ENCODE measurements at regions not wholly inside any gene's neighbourhood (a gene's known extent, or its start where the extent isn't known, plus 50 kb on each side); places are given as distances from the start of the nearest gene placed in this dataset.

- Mint-ChIP-seq H3K27ac (0 out of 2 replicates have a peak overlapping the region, but pooled peaks have one; percentile 6), H3K9me3 (no peaks in the 10 kb centered on the region), H3K4me1 (no peaks in the 10 kb centered on the region), H3K36me3 (ENCODE audit: low read depth) (no peaks in the 10 kb centered on the region), H3K4me3 (no peak overlapping the region), H3K27me3 (ENCODE audit: insufficient read depth, low read depth, poor library complexity) (no peaks in the 10 kb centered on the region)
- peak overlapping the region; percentile 56; the same call in 1 of the 2 replicates for H2AFZ ChIP-seq
- TF ChIP-seq EZH2phosphoT487 (IDR thresholded peaks at IDR 0.05; ENCODE audit: unreplicated experiment) (no peak), STAT1 (IDR thresholded peaks at IDR 0.05; ENCODE audit: unreplicated experiment) (no peak)
- peaks cover 8% of the 10 kb centered on the region for H3K9me2 ChIP-seq (ENCODE audit: insufficient read depth)
- DNase-seq (ENCODE audit: low spot score) (no peak), ATAC-seq (no peak)
- H3K36me3 ChIP-seq (ENCODE audit: insufficient read depth), result no peaks in the 10 kb centered on the region
- H3F3A ChIP-seq (replicated peaks; ENCODE audit: low read depth), result no peaks in the 10 kb centered on the region
- no peak overlapping the region for H3K27ac ChIP-seq (ENCODE audit: low read depth)
- no peaks in the 10 kb centered on the region for H3K4me1 ChIP-seq (ENCODE audit: insufficient read depth)
- no peaks in the 10 kb centered on the region for H3K79me2 ChIP-seq (replicated peaks; ENCODE audit: insufficient read depth)
- no peaks in the 10 kb centered on the region for H4K20me1 ChIP-seq (replicated peaks; ENCODE audit: insufficient read depth)
- H3K4me3 ChIP-seq, result no peak overlapping the region
- no peak overlapping the region for H3K4me2 ChIP-seq
- H3K27me3 ChIP-seq (ENCODE audit: insufficient read depth), result no peaks in the 10 kb centered on the region
Observed at GRCh38 chr4:104979083-104979760, 167.5 kb upstream of the TET2 start.

- Histone ChIP-seq H3F3A (replicated peaks; ENCODE audit: low read depth) (no peaks in the 10 kb centered on the region), H3K4me3 (no peak overlapping the region), H2AFZ (no peak overlapping the region), H3K27me3 (ENCODE audit: insufficient read depth) (no peaks in the 10 kb centered on the region), H3K79me2 (replicated peaks; ENCODE audit: insufficient read depth) (no peaks in the 10 kb centered on the region), H3K4me2 (no peak overlapping the region), H3K27ac (ENCODE audit: low read depth) (no peak overlapping the region), H4K20me1 (replicated peaks; ENCODE audit: insufficient read depth) (no peaks in the 10 kb centered on the region), H3K9me2 (ENCODE audit: insufficient read depth) (peaks cover 8% of the 10 kb centered on the region), H3K36me3 (ENCODE audit: insufficient read depth) (no peaks in the 10 kb centered on the region), H3K4me1 (ENCODE audit: insufficient read depth) (no peaks in the 10 kb centered on the region)
- Mint-ChIP-seq H3K4me1 (no peaks in the 10 kb centered on the region), H3K9me3 (no peaks in the 10 kb centered on the region), H3K36me3 (ENCODE audit: low read depth) (no peaks in the 10 kb centered on the region), H3K27me3 (ENCODE audit: insufficient read depth, low read depth, poor library complexity) (peaks cover 3% of the 10 kb centered on the region), H3K4me3 (no peak overlapping the region), H3K27ac (no peak overlapping the region)
- DNase-seq (ENCODE audit: low spot score) (no peak), ATAC-seq (no peak)
- TF ChIP-seq EZH2phosphoT487 (IDR thresholded peaks at IDR 0.05; ENCODE audit: unreplicated experiment) (no peak), ZNF462 (CRISPR knock-in tag; IDR thresholded peaks at IDR 0.05) (no peak), CREB1 (CRISPR knock-in tag; IDR thresholded peaks at IDR 0.05; ENCODE audit: low read depth) (no peak), ETS1 (IDR thresholded peaks at IDR 0.05) (no peak), JUNB (IDR thresholded peaks at IDR 0.05; ENCODE audit: unreplicated experiment) (no peak), ZNF331 (CRISPR knock-in tag; IDR thresholded peaks at IDR 0.05; ENCODE audit: low read depth) (no peak), EZH2 (IDR thresholded peaks at IDR 0.05; ENCODE audit: low read depth, unreplicated experiment) (no peak), ZNF114 (CRISPR knock-in tag; IDR thresholded peaks at IDR 0.05) (no peak), REST (IDR thresholded peaks at IDR 0.05; ENCODE audit: unreplicated experiment) (no peak), STAT1 (IDR thresholded peaks at IDR 0.05; ENCODE audit: unreplicated experiment) (no peak)
Observed at GRCh38 chr4:104983615-104984179, 163.0 kb upstream of the TET2 start.
